GM12878 (cell line): ENCODE measurements at regions not wholly inside any gene's neighbourhood (a gene's known extent, or its start where the extent isn't known, plus 50 kb on each side); places are given as distances from the start of the nearest gene placed in this dataset.

Experiments
- ATAC-seq: fragments of 200-7000 bp; cut with Tn5 transposase; 3 replicates; pipeline ENCODE4 v1.9.1; 2020; ENCODE audit warnings: mild to moderate bottlenecking, moderate library complexity
- BruUV-seq: library from RNA; stranded (reverse); fragments of 400-500 nt; replicated peaks from 2 replicates; lab custom pipeline; 2021; lab: Mats Ljungman, UMichigan
- CTCF ChIA-PET: fragments of 300-600 bp; sonication (Branson Sonifier 250); formaldehyde crosslinking; extraction: SDS; loops from one replicate; lab custom pipeline; 2021; ENCODE audit warnings: inconsistent platforms; lab: Yijun Ruan, JAX
- POLR2A ChIA-PET: fragments of 350-600 bp; formaldehyde crosslinking; extraction: SDS; loops from one replicate; lab custom pipeline; 2021; ENCODE audit warnings: inconsistent platforms; lab: Charles Lee
- RAD21 ChIA-PET: fragments of 300-600 bp; sonication (Branson Sonifier 250); formaldehyde crosslinking; loops from one replicate; lab custom pipeline; 2023; ENCODE audit warnings: antibody characterized with exemption; ENCODE audit not compliant: unreplicated experiment; lab: Charles Lee
- SMC1A ChIA-PET: fragments of 300-600 bp; sonication (Branson Sonifier 250); formaldehyde crosslinking; loops from one replicate; lab custom pipeline; 2023; ENCODE audit not compliant: unreplicated experiment, uncharacterized antibody; lab: Charles Lee
- DNase-seq: peaks from one replicate; pipeline ENCODE4 v3.0.0-alpha.2; 2011; ENCODE audit warnings: low read depth, low spot score
- FAIRE-seq: peaks from 3 replicates; lab custom pipeline; 2011; peaks lifted over from hg19 to GRCh38; lab: Jason Lieb, UNC
- H2AFZ ChIP-seq: 2 replicates; pipeline ENCODE4 v1.6.0; 2011; ENCODE audit warnings: low read depth, low read length, control low read depth; ENCODE audit not compliant: control insufficient read depth
- H3K27ac ChIP-seq: 2 replicates; pipeline ENCODE4 v1.5.1; 2011; ENCODE audit warnings: control low read depth; ENCODE audit not compliant: control insufficient read depth, insufficient read depth
- H3K27me3 ChIP-seq, 2 experiments: replicated peaks in 1 of 2; 2 replicates each; pipeline versions ENCODE4 v1.6.0 to v1.6.1; 2011; ENCODE audit warnings: low read length in 1 of 2; ENCODE audit not compliant: control insufficient read depth in 2 of 2, insufficient read depth in 2 of 2
- H3K36me3 ChIP-seq, 2 experiments: 2 replicates each; pipeline ENCODE4 v1.5.1; 2011; ENCODE audit warnings: low read length in 1 of 2; ENCODE audit not compliant: control insufficient read depth in 2 of 2, insufficient read depth in 2 of 2
- H3K4me1 ChIP-seq: 2 replicates; pipeline ENCODE4 v1.6.1; 2011; ENCODE audit warnings: mild to moderate bottlenecking, low read length, moderate library complexity, mixed read lengths; ENCODE audit not compliant: control insufficient read depth, insufficient read depth
- H3K4me2 ChIP-seq: 2 replicates; pipeline ENCODE4 v1.6.0; 2011; ENCODE audit warnings: control low read depth; ENCODE audit not compliant: control insufficient read depth, insufficient read depth
- H3K4me3 ChIP-seq: fragments of 200-600 bp; sonication (generic); 2 replicates; pipeline ENCODE4 v1.5.1; 2016
- H3K79me2 ChIP-seq: 2 replicates; pipeline ENCODE4 v1.6.0; 2011; ENCODE audit warnings: low read length; ENCODE audit not compliant: control insufficient read depth, insufficient read depth
- H3K9ac ChIP-seq: 2 replicates; pipeline ENCODE4 v1.8.0; 2011; ENCODE audit warnings: low read length, control low read depth, mixed read lengths; ENCODE audit not compliant: control insufficient read depth, insufficient read depth
- H3K9me3 ChIP-seq: replicated peaks from 3 replicates; pipeline ENCODE4 v1.5.1; 2011; ENCODE audit warnings: mild to moderate bottlenecking, low read length; ENCODE audit not compliant: control insufficient read depth, insufficient read depth
- H4K20me1 ChIP-seq: 2 replicates; pipeline ENCODE4 v1.6.0; 2011; ENCODE audit not compliant: control insufficient read depth, insufficient read depth
- IKZF1 ChIP-seq: fragments of 450-650 bp; conservative IDR thresholded peaks from 2 replicates; pipeline ENCODE4 v1.6.1; 2017; ENCODE audit warnings: antibody characterized with exemption, mild to moderate bottlenecking
- RFX5 ChIP-seq: IDR thresholded peaks from 2 replicates; pipeline ENCODE4 v1.6.1; 2011; ENCODE audit warnings: low read depth, low read length, improper control_type of control experiment
- WRNIP1 ChIP-seq: IDR thresholded peaks from 2 replicates; pipeline ENCODE4 v1.6.1; 2011; ENCODE audit warnings: low read depth, low read length, improper control_type of control experiment, borderline replicate concordance
- WGBS: methylation state at CpG from one replicate; pipeline ENCODE4 v1.1.6; 2016; ENCODE audit warnings: low lambda C conversion rate; ENCODE audit not compliant: insufficient replicate concordance, insufficient coverage; ENCODE audit errors: missing lambda C conversion rate; 5-methylcytosine and 5-hydroxymethylcytosine counted together
- in situ Hi-C: fragments of 300-500 bp; cut with MboI; formaldehyde crosslinking; loops from 9 replicates; pipeline ENCODE4 v1.14.3; 2018; ENCODE audit warnings: mixed read lengths
- intact Hi-C: fragments of 100-400 bp; cut with micrococcal nuclease; formaldehyde crosslinking; loops from one replicate; pipeline ENCODE4 v1.14.2; 2022; ENCODE audit not compliant: unreplicated experiment
- TF ChIP-seq, protein P1 (sequence below), 3 experiments: IDR thresholded peaks in 2 of 3; conservative IDR thresholded peaks in 1 of 3; 2 replicates each; pipeline ENCODE4 v1.5.1; 2011; ENCODE audit warnings: low read depth in 3 of 3, low read length in 3 of 3, mild to moderate bottlenecking in 3 of 3, control low read depth in 2 of 3, moderate library complexity in 2 of 3, inconsistent platforms in 1 of 3, mixed read lengths in 1 of 3; ENCODE audit not compliant: control insufficient read depth in 2 of 3, insufficient read depth in 1 of 3; ENCODE audit errors: extremely low read depth in 1 of 3
- TF ChIP-seq, protein P2 (sequence below): fragments of 450-650 bp; formaldehyde crosslinking; IDR thresholded peaks from 2 replicates; pipeline ENCODE4 v1.5.0; 2022; ENCODE audit warnings: mild to moderate bottlenecking, missing genetic modification characterization

DNA sequence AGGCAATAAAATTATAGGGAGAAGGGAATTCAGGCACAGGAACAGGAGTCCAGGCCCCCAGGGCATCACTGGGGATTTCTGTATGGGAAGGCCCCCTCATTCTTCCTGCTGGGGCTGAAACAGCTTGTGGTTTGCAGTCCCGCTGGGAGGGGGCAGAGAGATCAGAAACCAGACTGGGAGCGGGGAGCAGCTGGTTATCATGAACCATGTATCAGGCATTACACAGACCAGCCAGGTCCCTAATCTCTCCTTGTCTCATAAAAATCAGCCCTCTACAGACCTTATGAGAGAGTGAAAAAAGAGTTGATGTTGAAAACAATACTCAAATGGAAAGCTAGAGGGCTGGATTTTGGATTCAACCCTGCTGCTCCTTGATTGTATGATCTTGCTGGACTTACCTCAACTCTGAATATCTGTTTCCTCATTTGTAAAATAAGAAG, 93.4 kb upstream of the F3 start:
- intact Hi-C loops: no loop called here
- no peak overlapping the region for H3K27ac ChIP-seq
- ChIA-PET POLR2A (no interaction called here), CTCF (interaction anchor here (1.0 kb wide), 1 partner anchor 121 kb away, joined by 3 read pairs; no protein-coding TSS in a partner anchor)
- BruUV-seq: no TSS peak
- no peak overlapping the region for H2AFZ ChIP-seq
- no peaks in the 10 kb centered on the region for H3K27me3 ChIP-seq
- no peak for DNase-seq
- TF ChIP-seq WRNIP1 (no peak), IKZF1 (0 out of 2 replicates have a peak, but pooled peaks have one; percentile 13), RFX5 (no peak)
- TF ChIP-seq, protein P1, sequence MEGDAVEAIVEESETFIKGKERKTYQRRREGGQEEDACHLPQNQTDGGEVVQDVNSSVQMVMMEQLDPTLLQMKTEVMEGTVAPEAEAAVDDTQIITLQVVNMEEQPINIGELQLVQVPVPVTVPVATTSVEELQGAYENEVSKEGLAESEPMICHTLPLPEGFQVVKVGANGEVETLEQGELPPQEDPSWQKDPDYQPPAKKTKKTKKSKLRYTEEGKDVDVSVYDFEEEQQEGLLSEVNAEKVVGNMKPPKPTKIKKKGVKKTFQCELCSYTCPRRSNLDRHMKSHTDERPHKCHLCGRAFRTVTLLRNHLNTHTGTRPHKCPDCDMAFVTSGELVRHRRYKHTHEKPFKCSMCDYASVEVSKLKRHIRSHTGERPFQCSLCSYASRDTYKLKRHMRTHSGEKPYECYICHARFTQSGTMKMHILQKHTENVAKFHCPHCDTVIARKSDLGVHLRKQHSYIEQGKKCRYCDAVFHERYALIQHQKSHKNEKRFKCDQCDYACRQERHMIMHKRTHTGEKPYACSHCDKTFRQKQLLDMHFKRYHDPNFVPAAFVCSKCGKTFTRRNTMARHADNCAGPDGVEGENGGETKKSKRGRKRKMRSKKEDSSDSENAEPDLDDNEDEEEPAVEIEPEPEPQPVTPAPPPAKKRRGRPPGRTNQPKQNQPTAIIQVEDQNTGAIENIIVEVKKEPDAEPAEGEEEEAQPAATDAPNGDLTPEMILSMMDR (IDR thresholded peaks at IDR 0.05 in 2 of 3, conservative IDR thresholded peaks at IDR 0.05 in 1 of 3; ENCODE audit: control insufficient read depth in 2 of 3, extremely low read depth in 1 of 3, insufficient read depth in 1 of 3, low read depth in 3 of 3, low read length in 3 of 3): no peak
- TF ChIP-seq, protein P2, sequence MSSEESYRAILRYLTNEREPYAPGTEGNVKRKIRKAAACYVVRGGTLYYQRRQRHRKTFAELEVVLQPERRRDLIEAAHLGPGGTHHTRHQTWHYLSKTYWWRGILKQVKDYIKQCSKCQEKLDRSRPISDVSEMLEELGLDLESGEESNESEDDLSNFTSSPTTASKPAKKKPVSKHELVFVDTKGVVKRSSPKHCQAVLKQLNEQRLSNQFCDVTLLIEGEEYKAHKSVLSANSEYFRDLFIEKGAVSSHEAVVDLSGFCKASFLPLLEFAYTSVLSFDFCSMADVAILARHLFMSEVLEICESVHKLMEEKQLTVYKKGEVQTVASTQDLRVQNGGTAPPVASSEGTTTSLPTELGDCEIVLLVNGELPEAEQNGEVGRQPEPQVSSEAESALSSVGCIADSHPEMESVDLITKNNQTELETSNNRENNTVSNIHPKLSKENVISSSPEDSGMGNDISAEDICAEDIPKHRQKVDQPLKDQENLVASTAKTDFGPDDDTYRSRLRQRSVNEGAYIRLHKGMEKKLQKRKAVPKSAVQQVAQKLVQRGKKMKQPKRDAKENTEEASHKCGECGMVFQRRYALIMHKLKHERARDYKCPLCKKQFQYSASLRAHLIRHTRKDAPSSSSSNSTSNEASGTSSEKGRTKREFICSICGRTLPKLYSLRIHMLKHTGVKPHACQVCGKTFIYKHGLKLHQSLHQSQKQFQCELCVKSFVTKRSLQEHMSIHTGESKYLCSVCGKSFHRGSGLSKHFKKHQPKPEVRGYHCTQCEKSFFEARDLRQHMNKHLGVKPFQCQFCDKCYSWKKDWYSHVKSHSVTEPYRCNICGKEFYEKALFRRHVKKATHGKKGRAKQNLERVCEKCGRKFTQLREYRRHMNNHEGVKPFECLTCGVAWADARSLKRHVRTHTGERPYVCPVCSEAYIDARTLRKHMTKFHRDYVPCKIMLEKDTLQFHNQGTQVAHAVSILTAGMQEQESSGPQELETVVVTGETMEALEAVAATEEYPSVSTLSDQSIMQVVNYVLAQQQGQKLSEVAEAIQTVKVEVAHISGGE (CRISPR knock-in tag): no peak
- TF ChIP-seq, all 136 proteins: peak for 1
- no peaks in the 10 kb centered on the region for H3K36me3 ChIP-seq
- ATAC-seq: no peak
- RAD21 ChIA-PET: interaction anchor here (1.4 kb wide), 1 partner anchor 114 kb away, joined by 3 read pairs; no protein-coding TSS in a partner anchor
- 15% methylated on average over 2 of the region's 2 CpGs for WGBS
- no peaks in the 10 kb centered on the region for H3K9me3 ChIP-seq
- no peaks in the 10 kb centered on the region for H4K20me1 ChIP-seq
- in situ Hi-C loops: no loop called here
- SMC1A ChIA-PET: no interaction called here
- no peaks in the 10 kb centered on the region for H3K4me1 ChIP-seq
- no peak overlapping the region for H3K4me3 ChIP-seq
- H3K4me2 ChIP-seq: no peak overlapping the region
- no peaks in the 10 kb centered on the region for H3K79me2 ChIP-seq
- FAIRE-seq: no peak
- no peak overlapping the region for H3K9ac ChIP-seq
